Esophagus squamous epithelium (tissue), 4 donors: ENCODE measurements at regions not wholly inside any gene's neighbourhood (a gene's known extent, or its start where the extent isn't known, plus 50 kb on each side); places are given as distances from the start of the nearest gene placed in this dataset.

Experiments used
- CTCF ChIP-seq, 6 experiments: fragments of 450-650 bp in 4 of 6; fragments of 200-600 bp in 2 of 6; sonication (generic) in 2 of 6; IDR thresholded peaks; one replicate each; pipeline ENCODE4 v1.5.1; 2016 to 2019; ENCODE audit warnings: antibody characterized with exemption in 6 of 6, mild to moderate bottlenecking in 4 of 6, moderate library complexity in 4 of 6
- POLR2A ChIP-seq, 4 donors: fragments of 450-650 bp; IDR thresholded peaks; one replicate each; pipeline ENCODE4 v1.6.1; 2017; ENCODE audit warnings: antibody characterized with exemption in 4 of 4, mild to moderate bottlenecking in 4 of 4, moderate library complexity in 3 of 4

DNA sequence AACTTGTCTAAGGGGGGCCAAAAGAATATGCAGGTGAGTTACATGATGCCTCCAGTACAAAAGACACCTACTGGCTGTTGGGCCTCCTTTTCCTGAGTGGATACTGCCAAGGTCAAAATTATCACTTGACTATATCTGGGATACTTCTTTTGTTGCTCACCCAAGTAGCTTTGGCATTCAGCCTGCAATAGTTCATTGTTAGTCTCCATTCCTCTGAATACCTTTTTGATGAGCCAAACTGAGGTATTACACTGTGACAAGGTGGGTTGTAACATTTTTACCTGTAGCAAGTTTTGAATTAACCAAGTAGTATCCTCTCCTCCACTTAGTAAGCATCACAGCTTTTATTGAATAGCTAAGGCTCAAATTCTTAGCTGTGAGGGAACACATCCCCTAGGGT lies 408.0 kb downstream of the LRRIQ3 start:
- TF ChIP-seq CTCF (IDR thresholded peaks at IDR 0.05) (no peak), POLR2A (IDR thresholded peaks at IDR 0.05) (no peak)
